A673 (cell line): ENCODE measurements at regions not wholly inside any gene's neighbourhood (a gene's known extent, or its start where the extent isn't known, plus 50 kb on each side); places are given as distances from the start of the nearest gene placed in this dataset.

ENCODE experiments used
- BruUV-seq: library from RNA; stranded (reverse); fragments of 400-500 nt; replicated peaks from 2 replicates; lab custom pipeline; 2021; lab: Mats Ljungman, UMichigan
- CTCF ChIA-PET: fragments of 300-600 bp; sonication (Branson Sonifier 250); formaldehyde crosslinking; loops from one replicate; lab custom pipeline; 2022; ENCODE audit warnings: antibody characterized with exemption; lab: Charles Lee
- POLR2A ChIA-PET: fragments of 300-600 bp; sonication (Branson Sonifier 250); formaldehyde crosslinking; loops from one replicate; lab custom pipeline; 2022; ENCODE audit warnings: antibody characterized with exemption; ENCODE audit not compliant: low non-redundant PET; lab: Charles Lee
- DNase-seq: peaks from one replicate; pipeline ENCODE4 v3.0.0-alpha.2; 2015; ENCODE audit warnings: low spot score
- H3K27ac ChIP-seq: fragments of 200-600 bp; sonication (generic); 2 replicates; pipeline ENCODE4 v1.5.1; 2016; ENCODE audit warnings: mixed run types, low read depth, mild to moderate bottlenecking, mixed read lengths, antibody characterized with exemption, low read length; ENCODE audit not compliant: poor library complexity, severe bottlenecking
- H3K27me3 ChIP-seq: fragments of 200-600 bp; sonication (generic); replicated peaks from 2 replicates; pipeline ENCODE4 v1.6.1; 2017; ENCODE audit warnings: mixed run types, low read depth, mild to moderate bottlenecking, mixed read lengths, antibody characterized with exemption, low read length; ENCODE audit not compliant: insufficient read depth, poor library complexity
- H3K36me3 ChIP-seq: fragments of 200-600 bp; sonication (generic); 2 replicates; pipeline ENCODE4 v1.6.1; 2016; ENCODE audit warnings: mixed run types, mild to moderate bottlenecking, mixed read lengths, antibody characterized with exemption, low read length; ENCODE audit not compliant: insufficient read depth, poor library complexity, severe bottlenecking
- H3K4me1 ChIP-seq: fragments of 200-600 bp; sonication (generic); 2 replicates; pipeline ENCODE4 v1.6.1; 2017; ENCODE audit warnings: mixed run types, mild to moderate bottlenecking, mixed read lengths, antibody characterized with exemption, low read length; ENCODE audit not compliant: insufficient read depth, poor library complexity, severe bottlenecking
- H3K4me3 ChIP-seq: fragments of 200-600 bp; sonication (generic); 2 replicates; pipeline ENCODE4 v1.5.1; 2016; ENCODE audit warnings: low read depth, mixed run types, mild to moderate bottlenecking, mixed read lengths, low read length; ENCODE audit not compliant: poor library complexity, severe bottlenecking
- H3K9me3 ChIP-seq: fragments of 200-600 bp; sonication (generic); 2 replicates; pipeline ENCODE4 v1.6.1; 2016; ENCODE audit warnings: mixed run types, low read depth, mild to moderate bottlenecking, mixed read lengths, antibody characterized with exemption, low read length; ENCODE audit not compliant: poor library complexity, severe bottlenecking
- CTCF ChIP-seq: fragments of 300-800, 200-600 bp; sonication (generic); conservative IDR thresholded peaks from 2 replicates; pipeline ENCODE4 v1.5.1; 2017; ENCODE audit warnings: low read depth, mild to moderate bottlenecking, antibody characterized with exemption, low read length, moderate library complexity, mixed read lengths
- EZH2 ChIP-seq: fragments of 200-600 bp; sonication (generic); IDR thresholded peaks from 2 replicates; pipeline ENCODE4 v1.6.1; 2017; ENCODE audit warnings: borderline replicate concordance, low read depth, mild to moderate bottlenecking, mixed read lengths, antibody characterized with exemption, low read length; ENCODE audit not compliant: poor library complexity, severe bottlenecking
- intact Hi-C: fragments of 100-400 bp; cut with micrococcal nuclease; formaldehyde crosslinking; loops from one replicate; pipeline ENCODE4 v1.10.0; 2022; ENCODE audit not compliant: unreplicated experiment

GRCh38 chr16:49084628-49085390 is 196.8 kb downstream of the CBLN1 start:
- CTCF ChIA-PET: no interaction called here
- Histone ChIP-seq H3K36me3 (no peaks in the 10 kb centered on the region), H3K4me1 (no peaks in the 10 kb centered on the region), H3K27ac (no peak overlapping the region), H3K4me3 (no peak overlapping the region), H3K27me3 (no peaks in the 10 kb centered on the region), H3K9me3 (no peaks in the 10 kb centered on the region)
- BruUV-seq: no TSS peak
- TF ChIP-seq EZH2 (no peak), CTCF (no peak)
- intact Hi-C loops: no loop called here
- DNase-seq: no peak
- POLR2A ChIA-PET: no interaction called here

- DNase-seq: no peak
- POLR2A ChIA-PET: no interaction called here
- H3K4me1 ChIP-seq: no peaks in the 10 kb centered on the region
- CTCF ChIA-PET: no interaction called here
- H3K9me3 ChIP-seq: no peaks in the 10 kb centered on the region
- H3K36me3 ChIP-seq: no peaks in the 10 kb centered on the region
- no peaks in the 10 kb centered on the region for H3K27me3 ChIP-seq
- intact Hi-C loops: no loop called here
- H3K4me3 ChIP-seq: no peak overlapping the region
- BruUV-seq: no TSS peak
- H3K27ac ChIP-seq: no peak overlapping the region
- no peak for TF ChIP-seq CTCF
- no peak for TF ChIP-seq EZH2
These were observed 200.1 kb downstream of the CBLN1 start for GRCh38 chr16:49081554-49081953.

- Histone ChIP-seq H3K4me1 (no peaks in the 10 kb centered on the region), H3K27ac (no peak overlapping the region), H3K9me3 (no peaks in the 10 kb centered on the region), H3K27me3 (no peaks in the 10 kb centered on the region), H3K36me3 (no peaks in the 10 kb centered on the region), H3K4me3 (no peak overlapping the region)
- BruUV-seq: no TSS peak
- TF ChIP-seq EZH2 (no peak), CTCF (no peak)
- no peak for DNase-seq
- CTCF ChIA-PET: no interaction called here
- intact Hi-C loops: no loop called here
- POLR2A ChIA-PET: no interaction called here
These were observed 200.6 kb downstream of the CBLN1 start for GRCh38 chr16:49081086-49081485.
